GM12878 (cell line): ENCODE measurements at regions not wholly inside any gene's neighbourhood (a gene's known extent, or its start where the extent isn't known, plus 50 kb on each side); places are given as distances from the start of the nearest gene placed in this dataset.

ENCODE experiments used
- ATAC-seq: fragments of 200-7000 bp; cut with Tn5 transposase; 3 replicates; pipeline ENCODE4 v1.9.1; 2020; ENCODE audit warnings: mild to moderate bottlenecking, moderate library complexity
- BruUV-seq: library from RNA; stranded (reverse); fragments of 400-500 nt; replicated peaks from 2 replicates; lab custom pipeline; 2021; lab: Mats Ljungman, UMichigan
- CTCF ChIA-PET: fragments of 300-600 bp; sonication (Branson Sonifier 250); formaldehyde crosslinking; extraction: SDS; loops from one replicate; lab custom pipeline; 2021; ENCODE audit warnings: inconsistent platforms; lab: Yijun Ruan, JAX
- POLR2A ChIA-PET: fragments of 350-600 bp; formaldehyde crosslinking; extraction: SDS; loops from one replicate; lab custom pipeline; 2021; ENCODE audit warnings: inconsistent platforms; lab: Charles Lee
- RAD21 ChIA-PET: fragments of 300-600 bp; sonication (Branson Sonifier 250); formaldehyde crosslinking; loops from one replicate; lab custom pipeline; 2023; ENCODE audit warnings: antibody characterized with exemption; ENCODE audit not compliant: unreplicated experiment; lab: Charles Lee
- SMC1A ChIA-PET: fragments of 300-600 bp; sonication (Branson Sonifier 250); formaldehyde crosslinking; loops from one replicate; lab custom pipeline; 2023; ENCODE audit not compliant: unreplicated experiment, uncharacterized antibody; lab: Charles Lee
- DNase-seq: peaks from one replicate; pipeline ENCODE4 v3.0.0-alpha.2; 2011; ENCODE audit warnings: low read depth, low spot score
- FAIRE-seq: peaks from 3 replicates; lab custom pipeline; 2011; peaks lifted over from hg19 to GRCh38; lab: Jason Lieb, UNC
- H2AFZ ChIP-seq: 2 replicates; pipeline ENCODE4 v1.6.0; 2011; ENCODE audit warnings: low read depth, low read length, control low read depth; ENCODE audit not compliant: control insufficient read depth
- H3K27ac ChIP-seq: 2 replicates; pipeline ENCODE4 v1.5.1; 2011; ENCODE audit warnings: control low read depth; ENCODE audit not compliant: control insufficient read depth, insufficient read depth
- H3K27me3 ChIP-seq, 2 experiments: replicated peaks in 1 of 2; 2 replicates each; pipeline versions ENCODE4 v1.6.0 to v1.6.1; 2011; ENCODE audit warnings: low read length in 1 of 2; ENCODE audit not compliant: control insufficient read depth in 2 of 2, insufficient read depth in 2 of 2
- H3K36me3 ChIP-seq, 2 experiments: 2 replicates each; pipeline ENCODE4 v1.5.1; 2011; ENCODE audit warnings: low read length in 1 of 2; ENCODE audit not compliant: control insufficient read depth in 2 of 2, insufficient read depth in 2 of 2
- H3K4me1 ChIP-seq: 2 replicates; pipeline ENCODE4 v1.6.1; 2011; ENCODE audit warnings: mild to moderate bottlenecking, low read length, moderate library complexity, mixed read lengths; ENCODE audit not compliant: control insufficient read depth, insufficient read depth
- H3K4me2 ChIP-seq: 2 replicates; pipeline ENCODE4 v1.6.0; 2011; ENCODE audit warnings: control low read depth; ENCODE audit not compliant: control insufficient read depth, insufficient read depth
- H3K4me3 ChIP-seq: fragments of 200-600 bp; sonication (generic); 2 replicates; pipeline ENCODE4 v1.5.1; 2016
- H3K79me2 ChIP-seq: 2 replicates; pipeline ENCODE4 v1.6.0; 2011; ENCODE audit warnings: low read length; ENCODE audit not compliant: control insufficient read depth, insufficient read depth
- H3K9ac ChIP-seq: 2 replicates; pipeline ENCODE4 v1.8.0; 2011; ENCODE audit warnings: low read length, control low read depth, mixed read lengths; ENCODE audit not compliant: control insufficient read depth, insufficient read depth
- H3K9me3 ChIP-seq: replicated peaks from 3 replicates; pipeline ENCODE4 v1.5.1; 2011; ENCODE audit warnings: mild to moderate bottlenecking, low read length; ENCODE audit not compliant: control insufficient read depth, insufficient read depth
- H4K20me1 ChIP-seq: 2 replicates; pipeline ENCODE4 v1.6.0; 2011; ENCODE audit not compliant: control insufficient read depth, insufficient read depth
- BRCA1 ChIP-seq: IDR thresholded peaks from 2 replicates; pipeline ENCODE4 v1.6.1; 2011; ENCODE audit warnings: low read depth, low read length, improper control_type of control experiment
- CHD1 ChIP-seq: IDR thresholded peaks from 2 replicates; pipeline ENCODE4 v1.6.1; 2012; ENCODE audit warnings: low read depth, low read length, improper control_type of control experiment
- NBN ChIP-seq: fragments of 450-650 bp; IDR thresholded peaks from 2 replicates; pipeline ENCODE4 v1.6.1; 2016
- NR2F1 ChIP-seq: fragments of 450-650 bp; conservative IDR thresholded peaks from 2 replicates; pipeline ENCODE4 v1.6.1; 2017; ENCODE audit warnings: mild to moderate bottlenecking
- PML ChIP-seq: IDR thresholded peaks from 2 replicates; pipeline ENCODE4 v1.6.1; 2012; ENCODE audit warnings: low read length, inconsistent platforms
- POLR2A ChIP-seq: IDR thresholded peaks from 2 replicates; pipeline ENCODE4 v1.6.1; 2011; ENCODE audit warnings: low read depth, mild to moderate bottlenecking, low read length
- POLR2AphosphoS2 ChIP-seq: IDR thresholded peaks from 2 replicates; pipeline ENCODE4 v1.6.1; 2011; ENCODE audit warnings: low read depth, mild to moderate bottlenecking, low read length, improper control_type of control experiment, moderate library complexity
- POLR2AphosphoS5 ChIP-seq: IDR thresholded peaks from 2 replicates; pipeline ENCODE4 v1.6.1; 2011; ENCODE audit warnings: mild to moderate bottlenecking, low read length, inconsistent platforms
- RBBP5 ChIP-seq: fragments of 200-600 bp; sonication (generic); conservative IDR thresholded peaks from 2 replicates; pipeline ENCODE4 v1.6.1; 2016
- SUZ12 ChIP-seq: fragments of 200-600 bp; sonication (generic); IDR thresholded peaks from one replicate; pipeline ENCODE4 v1.6.1; 2018; ENCODE audit warnings: antibody characterized with exemption, mild to moderate bottlenecking; ENCODE audit not compliant: unreplicated experiment
- TBL1XR1 ChIP-seq: IDR thresholded peaks from 2 replicates; pipeline ENCODE4 v1.6.1; 2012; ENCODE audit warnings: low read depth, low read length, improper control_type of control experiment
- WGBS: methylation state at CpG from one replicate; pipeline ENCODE4 v1.1.6; 2016; ENCODE audit warnings: low lambda C conversion rate; ENCODE audit not compliant: insufficient replicate concordance, insufficient coverage; ENCODE audit errors: missing lambda C conversion rate; 5-methylcytosine and 5-hydroxymethylcytosine counted together
- in situ Hi-C: fragments of 300-500 bp; cut with MboI; formaldehyde crosslinking; loops from 9 replicates; pipeline ENCODE4 v1.14.3; 2018; ENCODE audit warnings: mixed read lengths
- intact Hi-C: fragments of 100-400 bp; cut with micrococcal nuclease; formaldehyde crosslinking; loops from one replicate; pipeline ENCODE4 v1.14.2; 2022; ENCODE audit not compliant: unreplicated experiment
- TF ChIP-seq, protein P1 (sequence below): IDR thresholded peaks from 2 replicates; pipeline ENCODE4 v1.6.1; 2011; ENCODE audit warnings: borderline replicate concordance, low read depth, mild to moderate bottlenecking, moderate library complexity, low read length; ENCODE audit not compliant: insufficient read depth, poor library complexity, severe bottlenecking
- TF ChIP-seq, protein P2 (sequence below): fragments of 450-650 bp; IDR thresholded peaks from 2 replicates; pipeline ENCODE4 v1.6.1; 2017; ENCODE audit warnings: mild to moderate bottlenecking, low read depth, inconsistent platforms; ENCODE audit not compliant: poor library complexity, severe bottlenecking
- TF ChIP-seq, protein P3 (sequence below): fragments of 450-650 bp; IDR thresholded peaks from 2 replicates; pipeline ENCODE4 v1.6.1; 2017; ENCODE audit warnings: borderline replicate concordance

DNA sequence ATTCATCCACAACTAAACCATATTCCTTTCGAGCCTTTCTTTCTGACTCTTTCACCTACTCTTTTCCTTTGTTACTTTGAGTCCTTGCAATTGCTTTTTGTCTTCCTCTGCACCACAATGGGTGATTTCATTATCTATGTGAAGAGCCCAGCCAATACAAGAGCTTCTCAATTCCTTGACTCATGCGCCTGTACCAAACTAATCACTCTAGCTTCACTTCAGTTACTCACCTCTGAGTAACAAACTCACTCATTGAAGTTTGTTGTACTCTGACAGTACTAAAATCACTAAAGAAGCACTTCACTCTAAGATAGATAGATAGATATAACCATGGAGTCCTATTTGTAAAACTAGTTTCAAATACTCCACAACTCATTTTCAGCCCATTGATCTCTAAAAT, 191.7 kb upstream of the EPHA5 start (continued):
- TF ChIP-seq, protein P1, sequence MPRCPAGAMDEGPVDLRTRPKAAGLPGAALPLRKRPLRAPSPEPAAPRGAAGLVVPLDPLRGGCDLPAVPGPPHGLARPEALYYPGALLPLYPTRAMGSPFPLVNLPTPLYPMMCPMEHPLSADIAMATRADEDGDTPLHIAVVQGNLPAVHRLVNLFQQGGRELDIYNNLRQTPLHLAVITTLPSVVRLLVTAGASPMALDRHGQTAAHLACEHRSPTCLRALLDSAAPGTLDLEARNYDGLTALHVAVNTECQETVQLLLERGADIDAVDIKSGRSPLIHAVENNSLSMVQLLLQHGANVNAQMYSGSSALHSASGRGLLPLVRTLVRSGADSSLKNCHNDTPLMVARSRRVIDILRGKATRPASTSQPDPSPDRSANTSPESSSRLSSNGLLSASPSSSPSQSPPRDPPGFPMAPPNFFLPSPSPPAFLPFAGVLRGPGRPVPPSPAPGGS = no peak
- TF ChIP-seq SUZ12 = no peak
- TF ChIP-seq POLR2AphosphoS2 = no peak
- TF ChIP-seq, protein P2, sequence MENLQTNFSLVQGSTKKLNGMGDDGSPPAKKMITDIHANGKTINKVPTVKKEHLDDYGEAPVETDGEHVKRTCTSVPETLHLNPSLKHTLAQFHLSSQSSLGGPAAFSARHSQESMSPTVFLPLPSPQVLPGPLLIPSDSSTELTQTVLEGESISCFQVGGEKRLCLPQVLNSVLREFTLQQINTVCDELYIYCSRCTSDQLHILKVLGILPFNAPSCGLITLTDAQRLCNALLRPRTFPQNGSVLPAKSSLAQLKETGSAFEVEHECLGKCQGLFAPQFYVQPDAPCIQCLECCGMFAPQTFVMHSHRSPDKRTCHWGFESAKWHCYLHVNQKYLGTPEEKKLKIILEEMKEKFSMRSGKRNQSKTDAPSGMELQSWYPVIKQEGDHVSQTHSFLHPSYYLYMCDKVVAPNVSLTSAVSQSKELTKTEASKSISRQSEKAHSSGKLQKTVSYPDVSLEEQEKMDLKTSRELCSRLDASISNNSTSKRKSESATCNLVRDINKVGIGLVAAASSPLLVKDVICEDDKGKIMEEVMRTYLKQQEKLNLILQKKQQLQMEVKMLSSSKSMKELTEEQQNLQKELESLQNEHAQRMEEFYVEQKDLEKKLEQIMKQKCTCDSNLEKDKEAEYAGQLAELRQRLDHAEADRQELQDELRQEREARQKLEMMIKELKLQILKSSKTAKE = no peak
- TF ChIP-seq NBN = no peak
- TF ChIP-seq PML = no peak
- TF ChIP-seq POLR2A = no peak
- no peak for TF ChIP-seq CHD1

DNA sequence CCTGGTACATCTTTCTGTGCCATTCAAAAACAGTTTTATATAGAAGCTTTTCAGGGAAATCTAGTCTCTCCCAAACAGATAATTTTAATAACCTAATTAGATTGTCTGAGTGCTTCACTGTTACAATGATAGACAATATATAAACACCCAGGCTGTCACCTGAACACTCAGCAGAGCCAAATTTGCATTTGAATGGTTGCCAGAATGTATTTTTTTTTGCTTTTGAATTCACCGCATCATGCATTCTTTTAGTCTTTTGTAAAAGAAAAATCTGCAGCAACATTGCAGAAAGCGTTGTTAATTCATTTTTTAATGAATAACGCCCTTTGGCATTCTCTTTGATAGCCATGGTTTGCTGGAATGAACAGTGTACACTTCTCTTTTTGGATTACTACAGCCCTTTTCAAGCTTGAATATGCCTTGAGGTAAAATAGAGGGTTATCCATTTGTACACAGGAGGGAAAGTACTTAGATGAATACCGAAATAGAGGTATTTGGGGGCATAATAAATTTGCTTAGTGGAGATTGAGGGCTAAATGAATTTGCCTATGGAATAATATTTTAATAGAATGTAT, 175.0 kb upstream of the EPHA5 start:
- DNase-seq (no peak), ATAC-seq (no peak), FAIRE-seq (no peak)
- Histone ChIP-seq H3K9me3 (no peaks in the 10 kb centered on the region), H3K36me3 (no peaks in the 10 kb centered on the region), H3K27me3 (no peaks in the 10 kb centered on the region), H3K9ac (no peak overlapping the region), H4K20me1 (no peaks in the 10 kb centered on the region), H3K27ac (no peak overlapping the region), H3K4me3 (no peak overlapping the region), H3K4me2 (no peak overlapping the region), H3K79me2 (no peaks in the 10 kb centered on the region), H2AFZ (no peak overlapping the region), H3K4me1 (no peaks in the 10 kb centered on the region)
- in situ Hi-C loops (no loop called here), intact Hi-C loops (no loop called here)
- CTCF ChIA-PET = no interaction called here
- POLR2A ChIA-PET = no interaction called here
- TF ChIP-seq RBBP5 (no peak), BRCA1 (no peak), TBL1XR1 (no peak), POLR2AphosphoS5 (no peak), NR2F1 (no peak)
- TF ChIP-seq, protein P3, sequence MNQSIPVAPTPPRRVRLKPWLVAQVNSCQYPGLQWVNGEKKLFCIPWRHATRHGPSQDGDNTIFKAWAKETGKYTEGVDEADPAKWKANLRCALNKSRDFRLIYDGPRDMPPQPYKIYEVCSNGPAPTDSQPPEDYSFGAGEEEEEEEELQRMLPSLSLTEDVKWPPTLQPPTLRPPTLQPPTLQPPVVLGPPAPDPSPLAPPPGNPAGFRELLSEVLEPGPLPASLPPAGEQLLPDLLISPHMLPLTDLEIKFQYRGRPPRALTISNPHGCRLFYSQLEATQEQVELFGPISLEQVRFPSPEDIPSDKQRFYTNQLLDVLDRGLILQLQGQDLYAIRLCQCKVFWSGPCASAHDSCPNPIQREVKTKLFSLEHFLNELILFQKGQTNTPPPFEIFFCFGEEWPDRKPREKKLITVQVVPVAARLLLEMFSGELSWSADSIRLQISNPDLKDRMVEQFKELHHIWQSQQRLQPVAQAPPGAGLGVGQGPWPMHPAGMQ = no peak
- SMC1A ChIA-PET = no interaction called here
- RAD21 ChIA-PET = no interaction called here
- no TSS peak for BruUV-seq
- 25% methylated on average over 4 of the region's 4 CpGs for WGBS
